ENCODE measurements at regions not wholly inside any gene's neighbourhood (a gene's known extent, or its start where the extent isn't known, plus 50 kb on each side); places are given as distances from the start of the nearest gene placed in this dataset.

DNA sequence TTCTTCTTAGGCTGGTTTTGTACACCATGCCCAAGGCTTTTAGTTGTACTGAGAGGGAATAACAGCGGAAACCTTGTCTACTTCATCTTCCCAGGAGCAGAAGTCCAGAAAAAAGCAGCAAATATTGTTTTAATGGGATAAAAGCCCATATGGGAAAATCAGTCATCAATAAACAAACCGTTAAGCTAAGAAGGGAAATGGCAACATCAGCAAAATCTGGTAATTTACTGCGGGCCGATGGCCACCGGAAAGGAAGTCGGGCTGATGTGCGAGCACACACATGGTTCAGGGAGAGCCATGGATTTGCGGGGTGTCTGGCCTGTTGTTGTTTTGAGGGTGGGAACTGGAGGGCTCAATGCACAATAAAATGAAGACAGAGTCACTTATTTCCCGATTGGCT is 300.7 kb upstream of the RAB6C start:
- Histone ChIP-seq H3K9me3 (no peaks in the 10 kb centered on the region), H3K27ac (ENCODE audit: low read depth in 2 of 2, low read length in 1 of 2) (no peak overlapping the region), H3K27me3 (ENCODE audit: insufficient read depth) (no peaks in the 10 kb centered on the region), H3K79me2 (ENCODE audit: insufficient read depth) (no peaks in the 10 kb centered on the region), H4K20me1 (ENCODE audit: insufficient read depth) (no peaks in the 10 kb centered on the region), H3K9ac (no peak overlapping the region), H2AFZ (ENCODE audit: low read depth) (no peak overlapping the region), H3K36me3 (replicated peaks in 1 of 2; ENCODE audit: control insufficient read depth in 1 of 2, insufficient read depth in 2 of 2, low read length in 1 of 2) (no peaks in the 10 kb centered on the region), H3K4me2 (no peak overlapping the region), H3F3A (replicated peaks; ENCODE audit: insufficient read depth) (no peaks in the 10 kb centered on the region), H3K4me3 (ENCODE audit: low read depth in 2 of 2, low read length in 1 of 2) (no peak overlapping the region), H3K4me1 (ENCODE audit: control insufficient read depth in 1 of 2, insufficient read depth in 2 of 2, low read depth in 1 of 2, low read length in 1 of 2) (no peaks in the 10 kb centered on the region), H3K9me2 (no peaks in the 10 kb centered on the region)
- ChIA-PET POLR2A (no interaction called here), CTCF (no interaction called here)
- TF ChIP-seq PBX3 (IDR thresholded peaks at IDR 0.05), result no peak
- TF ChIP-seq, protein P1, sequence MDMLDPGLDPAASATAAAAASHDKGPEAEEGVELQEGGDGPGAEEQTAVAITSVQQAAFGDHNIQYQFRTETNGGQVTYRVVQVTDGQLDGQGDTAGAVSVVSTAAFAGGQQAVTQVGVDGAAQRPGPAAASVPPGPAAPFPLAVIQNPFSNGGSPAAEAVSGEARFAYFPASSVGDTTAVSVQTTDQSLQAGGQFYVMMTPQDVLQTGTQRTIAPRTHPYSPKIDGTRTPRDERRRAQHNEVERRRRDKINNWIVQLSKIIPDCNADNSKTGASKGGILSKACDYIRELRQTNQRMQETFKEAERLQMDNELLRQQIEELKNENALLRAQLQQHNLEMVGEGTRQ (IDR thresholded peaks at IDR 0.05; ENCODE audit: borderline replicate concordance, low read depth, low read length), result no peak
- TF ChIP-seq FOXM1 (IDR thresholded peaks at IDR 0.05; ENCODE audit: low read depth), result no peak
- no peak for TF ChIP-seq NFIC (IDR thresholded peaks at IDR 0.05; ENCODE audit: borderline replicate concordance)
- no peak for TF ChIP-seq EP300 (IDR thresholded peaks at IDR 0.05; ENCODE audit: borderline replicate concordance in 1 of 2, low read depth in 1 of 2, low read length in 1 of 2)
- no peak for DNase-seq
- WGBS (ENCODE audit: low lambda C conversion rate), result 47% methylated on average over 9 of the region's 9 CpGs

- no peak overlapping the region for H3K4me3 ChIP-seq (ENCODE audit: low read depth in 2 of 2, low read length in 1 of 2)
- TF ChIP-seq FOSL2 (IDR thresholded peaks at IDR 0.05; ENCODE audit: borderline replicate concordance, low read depth), result no peak
- no peaks in the 10 kb centered on the region for H3K9me2 ChIP-seq
- H3K79me2 ChIP-seq (ENCODE audit: insufficient read depth), result no peaks in the 10 kb centered on the region
- CTCF ChIA-PET, result no interaction called here
- no peaks in the 10 kb centered on the region for H3F3A ChIP-seq (replicated peaks; ENCODE audit: insufficient read depth)
- no peak overlapping the region for H2AFZ ChIP-seq (ENCODE audit: low read depth)
- no peaks in the 10 kb centered on the region for H3K27me3 ChIP-seq (ENCODE audit: insufficient read depth)
- H3K36me3 ChIP-seq (replicated peaks in 1 of 2; ENCODE audit: control insufficient read depth in 1 of 2, insufficient read depth in 2 of 2, low read length in 1 of 2), result no peaks in the 10 kb centered on the region
- no peak overlapping the region for H3K27ac ChIP-seq (ENCODE audit: low read depth in 2 of 2, low read length in 1 of 2)
- 2% methylated on average over 1 of the region's 1 CpG for WGBS (ENCODE audit: low lambda C conversion rate)
- no peak overlapping the region for H3K4me2 ChIP-seq
- POLR2A ChIA-PET, result no interaction called here
- H3K9ac ChIP-seq, result no peak overlapping the region
- DNase-seq, result no peak
- no peaks in the 10 kb centered on the region for H4K20me1 ChIP-seq (ENCODE audit: insufficient read depth)
- no peaks in the 10 kb centered on the region for H3K9me3 ChIP-seq
- no peaks in the 10 kb centered on the region for H3K4me1 ChIP-seq (ENCODE audit: control insufficient read depth in 1 of 2, insufficient read depth in 2 of 2, low read depth in 1 of 2, low read length in 1 of 2)
Measured at GRCh38 chr2:129681788-129682187, 297.7 kb upstream of the RAB6C start.

DNA sequence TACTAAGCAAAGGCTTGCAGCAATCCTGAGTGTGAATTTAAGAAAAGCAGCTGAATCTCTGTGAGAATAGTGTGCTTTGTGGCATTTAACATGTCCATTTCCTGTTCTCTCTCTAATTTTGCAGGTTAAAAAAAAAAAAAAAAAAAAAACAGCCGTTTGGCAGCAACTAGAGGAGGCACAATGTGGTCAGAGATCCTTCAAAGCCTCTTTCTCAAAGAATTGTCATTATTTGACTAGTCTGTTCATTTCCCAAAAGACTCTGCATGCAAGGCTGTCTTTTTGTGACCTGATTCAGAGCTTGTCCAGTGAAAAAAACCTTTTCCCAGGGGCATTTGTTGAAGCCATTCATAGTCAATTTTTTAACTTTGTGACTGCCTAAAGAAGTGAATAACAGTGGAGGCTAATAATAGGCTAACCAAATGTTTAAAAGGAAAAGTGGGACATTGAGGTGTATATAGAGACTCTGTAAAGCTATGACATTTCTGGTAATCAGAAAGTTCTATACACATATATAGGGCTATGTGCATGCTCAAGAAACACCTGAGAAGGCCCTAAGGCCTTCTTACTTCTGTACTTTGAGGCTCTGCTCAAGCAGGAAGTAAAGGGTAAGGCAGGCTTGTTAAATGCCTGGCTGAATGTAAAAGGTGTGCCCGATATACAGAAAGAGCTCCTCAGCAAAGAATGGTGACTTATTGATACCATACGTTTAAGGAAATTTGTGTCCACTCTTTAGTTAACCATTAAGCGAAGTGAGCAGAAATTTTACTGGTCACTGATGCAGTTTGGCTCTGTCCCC is 289.6 kb upstream of the RAB6C start:
- H3K4me1 ChIP-seq (ENCODE audit: control insufficient read depth in 1 of 2, insufficient read depth in 2 of 2, low read depth in 1 of 2, low read length in 1 of 2), result no peaks in the 10 kb centered on the region
- H3K4me2 ChIP-seq, result no peak overlapping the region
- POLR2A ChIA-PET, result no interaction called here
- H3K9me2 ChIP-seq, result no peaks in the 10 kb centered on the region
- H3F3A ChIP-seq (replicated peaks; ENCODE audit: insufficient read depth), result no peaks in the 10 kb centered on the region
- H3K27me3 ChIP-seq (ENCODE audit: insufficient read depth), result no peaks in the 10 kb centered on the region
- no peaks in the 10 kb centered on the region for H3K79me2 ChIP-seq (ENCODE audit: insufficient read depth)
- H3K4me3 ChIP-seq (ENCODE audit: low read depth in 2 of 2, low read length in 1 of 2), result no peak overlapping the region
- no peaks in the 10 kb centered on the region for H4K20me1 ChIP-seq (ENCODE audit: insufficient read depth)
- no peak for DNase-seq
- no peak overlapping the region for H3K9ac ChIP-seq
- CTCF ChIA-PET, result no interaction called here
- H3K27ac ChIP-seq (ENCODE audit: low read depth in 2 of 2, low read length in 1 of 2), result no peak overlapping the region
- no peaks in the 10 kb centered on the region; the same call in 1 of the 2 replicates for H3K9me3 ChIP-seq
- no peaks in the 10 kb centered on the region for H3K36me3 ChIP-seq (replicated peaks in 1 of 2; ENCODE audit: control insufficient read depth in 1 of 2, insufficient read depth in 2 of 2, low read length in 1 of 2)
- WGBS (ENCODE audit: low lambda C conversion rate), result 21% methylated on average over 4 of the region's 4 CpGs
- H2AFZ ChIP-seq (ENCODE audit: low read depth), result no peak overlapping the region
- TF ChIP-seq, protein P1 (IDR thresholded peaks at IDR 0.05; ENCODE audit: borderline replicate concordance, low read depth, low read length), result no peak
- no peak for TF ChIP-seq RAD21 (IDR thresholded peaks at IDR 0.05; ENCODE audit: low read length)
- TF ChIP-seq EZH2phosphoT487 (IDR thresholded peaks at IDR 0.05; ENCODE audit: borderline replicate concordance, low read depth), result no peak
- no peak for TF ChIP-seq PBX3 (IDR thresholded peaks at IDR 0.05)
- no peak for TF ChIP-seq TAF1 (IDR thresholded peaks at IDR 0.05; ENCODE audit: borderline replicate concordance, low read depth, low read length)
- TF ChIP-seq USF1 (IDR thresholded peaks at IDR 0.05; ENCODE audit: borderline replicate concordance, low read depth), result no peak
- TF ChIP-seq FOXJ3 (CRISPR knock-in tag; IDR thresholded peaks at IDR 0.05), result no peak
- TF ChIP-seq MXI1 (IDR thresholded peaks at IDR 0.05; ENCODE audit: low read depth, low read length), result no peak
- no peak for TF ChIP-seq IRF3 (IDR thresholded peaks at IDR 0.05; ENCODE audit: low read depth, low read length)

Measured in SK-N-SH (cell line).